ENCODE measurements at regions not wholly inside any gene's neighbourhood (a gene's known extent, or its start where the extent isn't known, plus 50 kb on each side); places are given as distances from the start of the nearest gene placed in this dataset.
"Not testable (repeated sequence)": the region's sequence is repeated elsewhere in the genome, so short reads cannot be mapped to it uniquely, and the experiment has no call there.

DNA sequence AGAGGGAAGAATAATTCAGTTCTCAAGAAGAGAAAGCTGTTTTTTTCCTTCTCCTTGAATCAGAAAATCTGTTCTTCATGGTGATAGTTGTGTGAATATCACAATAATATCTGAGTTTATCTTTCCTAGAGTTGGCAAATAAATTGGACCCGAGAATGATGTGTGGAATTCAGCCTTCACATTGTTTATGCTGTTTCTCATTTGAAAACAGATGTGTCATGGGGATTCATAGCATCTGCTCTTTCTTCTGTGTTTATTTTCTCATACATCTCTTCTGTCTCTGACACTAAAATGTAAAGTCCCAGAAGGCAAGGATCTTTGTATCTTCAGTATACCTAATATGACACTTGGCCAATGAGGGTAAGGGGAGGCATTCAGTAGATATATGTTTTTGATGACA lies 103.6 kb upstream of the SGK1 start:
- no peak for FAIRE-seq

DNA sequence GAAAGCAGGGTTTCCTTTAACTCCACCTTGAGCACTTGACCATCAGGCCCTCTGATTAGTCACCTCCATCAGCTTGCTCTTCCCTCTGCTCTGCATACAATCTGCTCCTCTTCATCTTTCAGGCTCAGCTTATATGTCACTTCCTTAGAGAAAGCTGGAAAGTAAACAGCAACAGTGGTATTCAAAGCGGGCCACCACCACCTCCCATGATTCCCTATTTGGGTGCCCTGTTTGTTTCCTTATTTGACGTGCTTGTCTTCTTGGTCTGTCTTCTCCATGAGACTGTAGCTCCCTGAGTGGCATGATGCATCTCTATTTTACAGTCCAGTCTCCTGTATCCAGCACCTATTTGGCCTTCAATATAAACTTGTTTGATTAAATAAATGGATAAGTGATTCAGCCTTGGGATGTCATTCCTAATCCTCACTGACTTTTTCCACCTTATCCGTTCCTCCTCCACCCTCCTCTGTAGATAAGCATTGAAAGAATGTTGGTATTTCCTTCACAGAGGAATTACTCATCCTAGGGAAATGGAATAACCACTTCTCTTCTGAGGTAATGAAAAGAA lies 102.8 kb upstream of the SGK1 start:
- no peak for FAIRE-seq

GRCh38 chr6:134419716-134420115 lies 101.8 kb upstream of the SGK1 start:
- FAIRE-seq, result no peak

- FAIRE-seq, result no peak
Observed at GRCh38 chr6:134416418-134417154, 98.7 kb upstream of the SGK1 start.

DNA sequence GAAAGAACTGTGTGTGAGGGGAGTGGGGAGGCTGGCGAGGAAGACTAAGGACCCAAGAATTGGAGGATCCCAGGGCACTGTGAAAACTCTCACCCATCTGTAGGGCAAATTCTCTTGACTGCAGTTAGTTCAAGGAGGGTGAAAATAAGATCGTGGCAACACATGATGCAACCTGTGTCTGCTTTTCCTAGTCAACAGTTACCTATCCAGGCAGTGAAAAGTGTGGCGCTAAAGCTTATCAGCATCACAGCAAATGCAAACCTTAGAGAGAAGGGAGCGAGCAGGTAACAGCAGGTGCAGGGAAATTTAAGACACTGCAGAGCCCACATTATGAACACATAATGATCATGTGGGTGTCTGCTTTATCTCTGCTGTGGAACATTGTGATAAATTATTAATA lies 97.7 kb upstream of the SGK1 start:
- FAIRE-seq, result no peak

DNA sequence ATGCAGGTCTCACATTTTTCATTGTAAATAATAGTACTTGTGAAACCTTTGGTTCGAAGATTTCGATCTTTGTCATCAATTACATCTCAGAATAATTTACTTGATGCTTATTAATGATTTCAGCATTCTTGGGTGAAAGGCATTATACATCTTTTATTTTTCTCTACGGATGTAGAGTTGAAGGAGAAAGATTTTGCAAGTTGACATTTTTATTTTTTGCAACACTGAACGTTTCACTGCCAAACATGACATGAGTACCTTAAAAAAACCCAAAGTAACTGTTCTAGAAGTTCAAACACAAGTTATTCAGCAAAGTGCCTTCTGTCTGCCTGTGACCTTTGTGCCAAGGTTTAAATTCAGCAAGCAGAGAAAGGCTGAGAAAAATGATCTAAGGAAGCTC lies 97.3 kb upstream of the SGK1 start:
- no peak for FAIRE-seq

DNA sequence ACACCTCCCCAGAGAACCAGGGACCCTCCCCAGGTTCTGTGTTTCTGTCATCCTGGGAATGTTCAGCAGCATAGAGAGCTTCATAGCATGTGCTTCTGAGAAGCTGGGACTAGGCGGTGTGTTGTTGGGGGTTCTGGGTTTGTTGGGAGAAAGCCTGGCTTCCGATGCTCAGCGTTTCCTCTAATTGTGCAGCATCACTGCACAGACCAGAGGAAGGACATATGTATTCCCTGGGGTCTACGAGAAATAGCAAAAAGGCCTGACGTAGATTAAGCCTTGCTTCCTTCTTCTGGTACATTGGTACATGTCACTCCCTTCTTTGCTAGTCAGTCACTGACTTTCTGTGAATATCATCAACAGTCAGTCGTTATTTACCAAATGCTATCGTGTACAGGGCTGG lies 96.9 kb upstream of the SGK1 start:
- no peak for FAIRE-seq

GRCh38 chr6:134413241-134413643 lies 95.3 kb upstream of the SGK1 start:
- no peak for FAIRE-seq

GRCh38 chr6:134410541-134410940 lies 92.6 kb upstream of the SGK1 start:
- FAIRE-seq, result no peak

DNA sequence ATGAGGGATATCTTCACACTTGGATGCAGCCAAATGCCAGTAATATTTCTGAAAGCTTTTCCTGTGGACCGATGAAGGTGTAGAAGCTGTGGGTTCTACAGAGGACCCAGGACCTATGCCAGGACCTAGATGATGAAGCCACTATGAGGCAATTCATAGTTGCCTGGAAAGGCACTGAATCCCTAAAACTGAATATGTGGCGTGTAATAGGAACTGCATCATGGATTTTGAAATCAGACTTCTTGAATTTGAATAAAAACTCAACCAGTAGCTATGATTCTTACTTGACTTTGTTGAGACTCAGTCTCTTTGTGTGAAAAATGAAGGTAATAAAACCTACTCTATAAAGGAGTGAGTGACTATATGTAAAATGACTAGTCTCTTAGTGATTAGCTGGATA lies 89.9 kb upstream of the SGK1 start:
- no peak for FAIRE-seq

DNA sequence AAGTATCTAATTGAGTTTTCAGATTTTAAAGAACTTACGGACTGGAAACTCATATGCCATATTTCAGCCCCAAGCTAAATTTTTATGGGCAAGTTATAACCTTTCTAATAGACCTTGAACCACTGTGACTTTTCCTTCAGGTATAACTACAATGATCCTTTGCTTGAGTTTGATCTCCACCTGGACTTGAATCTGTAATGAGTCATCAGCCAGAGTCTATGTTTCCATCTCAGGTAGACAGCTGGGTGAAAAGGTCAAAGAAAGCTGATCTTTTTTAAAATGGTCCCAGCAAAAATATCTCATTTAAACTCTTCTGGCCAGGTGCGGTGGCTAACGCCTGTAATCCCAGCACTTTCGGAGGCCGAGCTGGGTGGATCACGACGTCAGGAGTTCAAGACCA lies 88.4 kb upstream of the SGK1 start:
- no peak for FAIRE-seq

DNA sequence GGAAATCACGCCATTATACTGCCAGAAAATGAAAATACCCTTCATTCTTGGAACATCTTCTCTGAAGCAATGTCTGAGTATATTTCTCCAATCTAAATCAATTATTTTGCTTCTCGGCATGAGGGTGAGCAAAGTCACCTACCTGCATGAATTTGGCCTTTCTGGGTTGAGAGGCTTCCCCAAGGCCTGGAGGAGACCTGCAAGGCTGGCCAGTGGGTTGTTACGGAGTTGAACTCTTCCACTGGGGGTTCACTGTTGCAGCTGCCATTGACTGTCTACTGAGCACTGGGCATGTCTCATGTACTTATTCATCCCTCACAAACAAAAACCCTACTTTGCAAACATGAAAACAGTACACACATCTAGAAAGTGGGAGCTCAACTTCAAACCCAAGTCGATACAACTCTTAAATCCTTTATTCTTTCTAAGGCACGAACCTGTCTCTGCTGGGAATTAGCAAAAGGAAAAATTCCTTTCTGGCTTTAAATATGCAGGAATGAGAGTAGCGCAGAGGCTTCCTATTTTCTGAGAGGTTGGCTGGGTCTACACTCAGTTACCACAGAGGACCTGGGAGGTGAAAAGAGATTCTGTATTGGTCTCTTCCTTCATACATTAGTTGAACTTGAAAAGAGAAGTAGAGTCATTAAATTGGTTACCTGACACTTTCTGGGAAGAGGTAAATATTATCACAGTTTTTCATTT lies 87.6 kb upstream of the SGK1 start:
- no peak for FAIRE-seq

DNA sequence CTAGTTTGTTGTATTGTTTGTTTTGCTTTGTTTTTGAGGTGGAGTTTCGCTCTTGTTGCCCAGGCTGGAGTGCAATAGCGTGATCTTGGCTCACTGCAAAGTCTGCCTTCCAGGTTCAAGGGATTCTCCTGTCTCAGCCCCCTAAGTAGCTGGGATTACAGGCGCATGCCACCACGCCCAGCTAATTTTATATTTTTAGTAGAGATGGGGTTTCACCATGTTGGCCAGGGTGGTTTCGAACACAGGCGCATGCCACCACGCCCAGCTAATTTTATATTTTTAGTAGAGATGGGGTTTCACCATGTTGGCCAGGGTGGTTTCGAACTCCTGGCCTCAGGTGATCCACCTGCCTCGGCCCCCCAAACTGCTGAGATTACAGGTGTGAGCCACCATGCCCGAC lies 85.4 kb upstream of the SGK1 start:
- not testable (repeated sequence) for FAIRE-seq

DNA sequence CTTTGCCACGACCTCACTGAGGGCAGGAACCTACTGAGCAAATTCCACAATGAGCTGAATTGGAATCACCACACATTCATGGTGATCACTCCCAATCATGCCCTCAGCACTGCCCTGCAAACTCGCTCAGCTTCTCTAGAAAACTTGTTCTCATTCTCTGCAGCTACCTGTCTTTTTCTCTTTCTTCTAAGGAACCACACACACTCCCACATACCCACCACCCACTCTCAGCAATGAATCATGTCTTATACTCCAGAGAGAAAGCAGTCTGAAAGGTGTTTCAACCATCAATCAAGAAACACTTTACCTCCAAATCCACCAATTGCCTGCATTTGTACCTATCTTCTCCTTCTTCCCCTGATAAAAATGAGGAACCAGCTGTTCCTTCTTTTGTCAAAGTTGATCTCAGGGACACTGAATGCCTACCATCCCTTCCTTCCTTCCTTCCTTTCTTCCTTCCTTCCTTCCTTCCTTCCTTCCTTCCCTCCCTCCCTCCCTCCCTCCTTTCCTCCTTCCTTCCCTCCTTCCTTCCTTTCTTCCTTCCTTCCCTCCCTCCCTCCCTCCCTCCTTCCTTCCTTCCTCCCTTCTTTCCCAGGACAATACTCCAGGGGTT lies 84.6 kb upstream of the SGK1 start:
- FAIRE-seq, result no peak

DNA sequence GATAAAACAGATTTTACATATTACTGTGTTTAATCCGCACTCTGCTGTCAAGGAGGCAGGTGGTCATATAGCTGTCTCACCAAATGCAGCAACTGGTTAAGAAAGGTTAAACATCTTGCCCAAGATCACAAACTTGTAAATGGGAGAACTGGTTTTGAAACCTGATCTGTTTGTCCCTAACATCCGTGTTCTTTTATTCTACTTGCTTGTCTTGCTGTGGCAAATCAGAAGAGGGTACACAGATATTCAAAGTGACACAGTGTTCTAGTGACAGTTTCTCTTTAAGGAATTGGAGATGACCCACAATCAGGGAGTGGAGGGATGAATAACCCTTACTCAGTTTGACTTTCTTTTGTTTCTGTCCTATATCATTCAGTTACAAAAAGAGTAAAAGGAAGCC lies 83.0 kb upstream of the SGK1 start:
- FAIRE-seq, result no peak

GRCh38 chr6:134398453-134398852 lies 80.5 kb upstream of the SGK1 start:
- no peak for FAIRE-seq

- FAIRE-seq, result no peak
Observed at GRCh38 chr6:134397676-134398075, 79.8 kb upstream of the SGK1 start.

GRCh38 chr6:134394905-134395304 lies 77.0 kb upstream of the SGK1 start:
- FAIRE-seq, result no peak

DNA sequence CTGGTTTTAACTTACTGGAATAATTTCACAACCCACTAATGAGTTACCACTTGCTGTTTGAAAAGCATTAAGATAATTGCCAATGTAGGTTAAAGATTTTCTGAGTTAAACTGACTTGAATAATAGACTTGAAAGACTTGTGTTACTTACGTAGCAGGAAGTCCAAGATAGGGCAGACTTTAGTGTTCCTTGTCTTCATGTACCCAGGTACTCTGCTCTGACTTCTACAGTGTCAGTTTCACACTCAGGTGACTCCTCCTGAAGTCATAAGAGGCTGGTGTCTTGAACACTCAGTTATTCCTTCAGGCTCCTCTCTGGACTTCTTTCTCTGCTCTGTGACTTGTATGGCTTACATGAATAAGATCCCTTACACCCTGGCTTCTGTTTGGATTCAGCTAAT lies 76.3 kb upstream of the SGK1 start:
- no peak for FAIRE-seq

DNA sequence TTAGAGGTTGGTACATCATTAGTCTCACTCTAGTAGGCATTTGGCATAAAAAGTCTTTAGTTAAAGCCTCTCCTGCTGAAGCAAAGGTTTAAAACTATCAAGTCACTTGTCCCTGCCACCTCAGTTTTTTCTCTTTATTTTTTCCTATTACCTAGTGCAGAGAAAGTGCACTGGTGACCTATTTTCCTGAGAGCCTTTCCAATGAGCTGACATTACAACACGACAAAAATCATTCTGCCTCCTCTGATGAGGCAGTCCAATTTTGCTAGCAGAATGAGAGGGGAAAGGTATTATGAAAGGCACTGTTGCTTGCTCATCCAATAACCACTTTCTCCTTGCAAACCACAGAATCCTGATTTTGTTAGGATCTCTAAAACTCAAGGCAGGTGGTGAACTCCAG lies 73.3 kb upstream of the SGK1 start:
- no peak for FAIRE-seq

GRCh38 chr6:134389658-134390057 lies 71.7 kb upstream of the SGK1 start:
- FAIRE-seq, result no peak

DNA sequence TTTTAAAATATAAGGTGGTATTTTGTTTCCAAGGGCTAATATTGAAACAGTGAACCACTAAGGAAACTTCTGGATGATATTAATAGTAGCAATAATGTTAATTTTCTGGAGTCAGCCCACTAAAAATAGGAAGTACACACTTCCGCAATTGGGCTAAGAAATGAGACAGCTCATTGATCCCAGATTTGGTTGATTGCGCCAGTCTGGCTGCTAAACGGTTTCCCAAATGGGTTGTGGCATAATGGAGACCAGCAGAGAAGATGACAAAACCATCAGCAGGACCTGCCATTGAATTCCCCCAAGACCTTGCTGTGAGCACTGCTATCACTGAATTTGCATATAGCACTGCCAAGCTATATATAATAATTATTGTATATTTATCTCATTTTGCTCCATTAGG lies 71.2 kb upstream of the SGK1 start:
- FAIRE-seq, result no peak

DNA sequence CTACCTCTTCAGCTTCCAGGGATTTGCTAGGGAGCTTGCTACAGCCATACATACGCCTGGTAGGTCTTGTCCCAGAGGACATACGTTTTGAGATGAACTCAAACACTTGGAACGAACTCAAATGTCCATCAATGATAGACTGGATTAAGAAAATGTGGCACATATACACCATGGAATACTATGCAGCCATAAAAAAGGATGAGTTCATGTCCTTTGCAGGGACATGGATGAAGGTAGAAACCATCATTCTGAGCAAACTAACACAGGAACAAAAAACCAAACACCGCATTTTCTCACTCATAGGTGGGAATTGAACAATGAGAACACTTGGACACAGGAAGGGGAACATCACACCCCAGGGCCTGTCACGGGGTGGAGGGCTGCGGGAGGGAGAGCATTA lies 68.6 kb upstream of the SGK1 start:
- not testable (repeated sequence) for FAIRE-seq

DNA sequence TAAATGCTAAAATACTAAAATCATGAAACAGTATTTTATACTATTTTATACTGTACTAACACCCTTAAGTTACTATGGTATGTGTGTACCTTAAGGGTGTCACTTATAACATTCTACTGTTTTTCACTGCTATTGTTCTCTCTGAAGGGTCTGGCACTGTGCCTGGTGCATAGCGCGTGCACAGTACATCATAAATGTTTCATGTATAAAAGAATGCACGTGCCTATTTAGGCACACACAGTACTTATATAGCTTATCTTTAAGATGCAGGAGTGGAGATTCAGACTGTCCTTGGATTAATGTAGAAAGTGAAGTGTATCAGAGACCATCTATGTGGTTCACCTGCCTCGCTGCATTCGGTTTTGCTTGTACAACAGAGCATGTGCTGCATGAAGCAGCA lies 64.0 kb upstream of the SGK1 start:
- FAIRE-seq, result no peak
